ENCODE measurements at regions not wholly inside any gene's neighbourhood (a gene's known extent, or its start where the extent isn't known, plus 50 kb on each side); places are given as distances from the start of the nearest gene placed in this dataset.

DNA sequence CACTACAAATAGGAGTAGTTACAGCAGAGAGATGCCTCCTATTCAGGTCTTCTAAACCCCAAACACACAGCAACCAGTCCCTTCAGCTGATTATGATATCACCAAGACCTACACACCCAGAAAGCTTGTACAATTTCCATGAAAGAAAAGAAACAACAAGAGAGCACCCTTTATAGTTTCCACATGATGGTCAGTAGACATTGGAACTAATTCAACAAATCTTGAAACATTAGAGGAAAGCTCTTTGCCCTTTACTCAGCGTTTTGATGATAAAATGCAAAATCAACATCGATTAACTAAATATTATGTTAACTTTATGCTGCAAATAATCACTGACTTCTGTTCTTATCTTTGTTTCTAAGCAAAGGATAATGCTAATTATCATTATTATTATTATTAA lies 393.6 kb upstream of the ID2 start:
- TF ChIP-seq CTCF (IDR thresholded peaks at IDR 0.05; ENCODE audit: partially characterized antibody, unreplicated experiment) = no peak
- Mint-ChIP-seq H3K27ac (ENCODE audit: unreplicated experiment) (no peak overlapping the region), H3K9me3 (ENCODE audit: unreplicated experiment) (peaks cover 5% of the 10 kb centered on the region), H3K27me3 (ENCODE audit: unreplicated experiment) (no peaks in the 10 kb centered on the region), H3K36me3 (ENCODE audit: unreplicated experiment) (peaks cover 5% of the 10 kb centered on the region), H3K4me3 (ENCODE audit: unreplicated experiment) (no peak overlapping the region), H3K4me1 (ENCODE audit: low read depth, unreplicated experiment) (peaks cover 3% of the 10 kb centered on the region)
- no peak for DNase-seq

DNA sequence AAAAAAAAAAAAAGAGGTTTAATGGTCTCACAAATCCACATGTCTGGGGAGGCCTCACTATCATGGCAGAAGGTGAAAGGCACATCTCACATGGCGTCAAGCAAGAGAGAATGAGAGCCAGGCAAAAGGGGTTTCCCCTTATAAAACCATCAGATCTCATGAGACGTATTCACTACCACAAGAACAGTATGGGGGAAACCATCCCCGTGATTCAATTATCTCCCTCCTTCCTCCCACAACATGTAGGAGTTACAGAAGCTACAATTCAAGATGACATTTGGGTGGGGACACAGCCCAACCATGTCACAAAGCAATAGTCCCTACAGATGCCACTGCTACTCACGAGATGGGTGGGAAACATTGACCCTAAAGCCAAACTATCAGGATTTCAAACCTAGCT lies 392.7 kb upstream of the ID2 start:
- H3K27me3 Mint-ChIP-seq (ENCODE audit: unreplicated experiment) = no peaks in the 10 kb centered on the region
- no peak for DNase-seq

GRCh38 chr2:8290771-8291352 lies 391.0 kb upstream of the ID2 start:
- H3K9me3 Mint-ChIP-seq (ENCODE audit: unreplicated experiment) = peaks cover 6% of the 10 kb centered on the region
- no peaks in the 10 kb centered on the region for H3K4me1 Mint-ChIP-seq (ENCODE audit: low read depth, unreplicated experiment)
- H3K27me3 Mint-ChIP-seq (ENCODE audit: unreplicated experiment) = peaks cover 2% of the 10 kb centered on the region
- H3K27ac Mint-ChIP-seq (ENCODE audit: unreplicated experiment) = no peak overlapping the region
- H3K4me3 Mint-ChIP-seq (ENCODE audit: unreplicated experiment) = no peak overlapping the region
- H3K36me3 Mint-ChIP-seq (ENCODE audit: unreplicated experiment) = peaks cover 5% of the 10 kb centered on the region
- no peak for DNase-seq
- TF ChIP-seq CTCF (IDR thresholded peaks at IDR 0.05; ENCODE audit: partially characterized antibody, unreplicated experiment) = no peak

More for the DNA sequence above, 392.7 kb upstream of the ID2 start:
- H3K4me3 Mint-ChIP-seq (ENCODE audit: unreplicated experiment) = no peak overlapping the region
- TF ChIP-seq CTCF (IDR thresholded peaks at IDR 0.05; ENCODE audit: partially characterized antibody, unreplicated experiment) = no peak
- H3K36me3 Mint-ChIP-seq (ENCODE audit: unreplicated experiment) = peaks cover 5% of the 10 kb centered on the region
- H3K4me1 Mint-ChIP-seq (ENCODE audit: low read depth, unreplicated experiment) = peaks cover 3% of the 10 kb centered on the region
- peaks cover 6% of the 10 kb centered on the region for H3K9me3 Mint-ChIP-seq (ENCODE audit: unreplicated experiment)
- H3K27ac Mint-ChIP-seq (ENCODE audit: unreplicated experiment) = no peak overlapping the region

- no peak overlapping the region for H3K27ac Mint-ChIP-seq (ENCODE audit: unreplicated experiment)
- H3K36me3 Mint-ChIP-seq (ENCODE audit: unreplicated experiment) = peaks cover 11% of the 10 kb centered on the region
- no peaks in the 10 kb centered on the region for H3K4me1 Mint-ChIP-seq (ENCODE audit: low read depth, unreplicated experiment)
- H3K27me3 Mint-ChIP-seq (ENCODE audit: unreplicated experiment) = peaks cover 2% of the 10 kb centered on the region
- no peak overlapping the region for H3K4me3 Mint-ChIP-seq (ENCODE audit: unreplicated experiment)
- no peak for TF ChIP-seq CTCF (IDR thresholded peaks at IDR 0.05; ENCODE audit: partially characterized antibody, unreplicated experiment)
- DNase-seq = no peak
- H3K9me3 Mint-ChIP-seq (ENCODE audit: unreplicated experiment) = peaks cover 3% of the 10 kb centered on the region
Measured at GRCh38 chr2:8296306-8296705, 385.6 kb upstream of the ID2 start.

DNA sequence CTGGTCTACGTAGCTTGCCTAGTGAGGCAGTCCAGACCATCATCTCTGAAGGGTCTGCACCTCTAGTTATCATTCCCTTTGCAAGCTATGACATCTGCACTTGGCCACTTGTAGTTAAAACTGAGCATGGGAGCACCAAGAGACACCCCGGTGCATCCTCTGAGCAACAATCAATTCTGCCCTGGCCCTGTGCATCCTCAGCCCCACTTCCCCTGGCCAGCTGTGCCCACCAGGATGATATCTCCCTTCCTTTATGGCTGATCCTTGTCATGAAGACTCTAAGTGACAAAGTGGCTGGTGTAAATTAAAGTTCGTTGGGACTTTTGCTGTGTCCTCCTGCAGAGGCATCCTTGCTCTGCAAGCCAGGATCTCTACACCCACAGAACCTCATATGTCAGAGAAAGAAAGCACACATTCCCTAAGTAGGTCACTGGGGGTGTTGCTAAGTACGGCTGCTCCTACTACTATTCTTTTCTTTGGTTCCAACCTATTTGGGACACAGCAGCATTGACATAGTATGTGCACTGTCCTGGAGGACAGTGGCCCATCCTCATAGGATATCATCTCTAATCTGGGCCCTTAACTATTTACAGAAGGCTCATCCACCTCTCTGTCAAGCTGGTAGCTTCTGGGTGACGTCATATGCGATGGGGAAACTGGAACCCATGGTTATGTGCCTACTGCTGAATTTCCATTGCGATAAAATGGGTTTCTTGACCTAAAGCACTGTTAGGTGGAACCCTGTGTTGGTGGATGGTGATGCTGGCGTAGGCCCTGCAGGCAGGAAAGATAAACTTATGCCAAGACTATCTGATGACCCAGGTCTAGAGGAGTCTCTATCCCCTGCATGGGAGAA lies 384.3 kb upstream of the ID2 start:
- no peak for DNase-seq
- Mint-ChIP-seq H3K27ac (ENCODE audit: unreplicated experiment) (no peak overlapping the region), H3K4me3 (ENCODE audit: unreplicated experiment) (no peak overlapping the region), H3K4me1 (ENCODE audit: low read depth, unreplicated experiment) (no peaks in the 10 kb centered on the region), H3K36me3 (ENCODE audit: unreplicated experiment) (peaks cover 14% of the 10 kb centered on the region), H3K27me3 (ENCODE audit: unreplicated experiment) (peaks cover 2% of the 10 kb centered on the region), H3K9me3 (ENCODE audit: unreplicated experiment) (peaks cover 5% of the 10 kb centered on the region)
- TF ChIP-seq CTCF (IDR thresholded peaks at IDR 0.05; ENCODE audit: partially characterized antibody, unreplicated experiment) = no peak
